ENCODE measurements at regions not wholly inside any gene's neighbourhood (a gene's known extent, or its start where the extent isn't known, plus 50 kb on each side); places are given as distances from the start of the nearest gene placed in this dataset.

DNA sequence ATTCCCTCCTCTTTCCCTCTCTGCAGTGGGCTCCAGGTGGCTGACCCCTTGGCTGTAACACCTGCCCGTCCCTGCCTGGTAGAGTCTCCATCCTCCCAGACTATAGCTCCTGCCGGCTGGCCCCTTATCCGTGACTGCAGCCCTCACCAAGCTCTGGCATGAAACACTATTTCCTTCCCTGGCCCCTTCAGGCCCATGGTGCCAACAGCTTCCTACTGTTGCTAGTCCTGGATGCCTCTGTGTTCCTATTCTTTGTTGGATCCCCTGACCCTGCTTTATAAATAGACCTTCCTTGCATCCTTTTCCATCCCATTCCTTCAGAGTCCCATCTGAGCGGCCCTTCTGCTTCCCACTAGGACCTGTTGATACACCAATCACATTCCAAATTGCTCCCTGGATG is 195.0 kb downstream of the ZNF326 start:
- DNase-seq: no peak

DNA sequence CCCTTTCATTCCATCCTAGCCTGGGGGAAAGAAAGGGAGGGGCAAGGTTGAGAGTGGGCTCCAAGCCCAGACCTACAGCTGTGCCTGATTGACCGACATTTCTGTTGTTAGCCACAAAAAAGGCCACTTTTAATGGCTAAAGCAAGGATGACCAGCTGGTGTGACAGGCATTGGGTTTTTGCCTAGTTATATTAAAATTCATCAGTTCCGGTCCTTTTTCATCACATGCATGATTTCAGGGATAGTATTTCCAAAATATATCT is 192.3 kb downstream of the ZNF326 start:
- DNase-seq: no peak

DNA sequence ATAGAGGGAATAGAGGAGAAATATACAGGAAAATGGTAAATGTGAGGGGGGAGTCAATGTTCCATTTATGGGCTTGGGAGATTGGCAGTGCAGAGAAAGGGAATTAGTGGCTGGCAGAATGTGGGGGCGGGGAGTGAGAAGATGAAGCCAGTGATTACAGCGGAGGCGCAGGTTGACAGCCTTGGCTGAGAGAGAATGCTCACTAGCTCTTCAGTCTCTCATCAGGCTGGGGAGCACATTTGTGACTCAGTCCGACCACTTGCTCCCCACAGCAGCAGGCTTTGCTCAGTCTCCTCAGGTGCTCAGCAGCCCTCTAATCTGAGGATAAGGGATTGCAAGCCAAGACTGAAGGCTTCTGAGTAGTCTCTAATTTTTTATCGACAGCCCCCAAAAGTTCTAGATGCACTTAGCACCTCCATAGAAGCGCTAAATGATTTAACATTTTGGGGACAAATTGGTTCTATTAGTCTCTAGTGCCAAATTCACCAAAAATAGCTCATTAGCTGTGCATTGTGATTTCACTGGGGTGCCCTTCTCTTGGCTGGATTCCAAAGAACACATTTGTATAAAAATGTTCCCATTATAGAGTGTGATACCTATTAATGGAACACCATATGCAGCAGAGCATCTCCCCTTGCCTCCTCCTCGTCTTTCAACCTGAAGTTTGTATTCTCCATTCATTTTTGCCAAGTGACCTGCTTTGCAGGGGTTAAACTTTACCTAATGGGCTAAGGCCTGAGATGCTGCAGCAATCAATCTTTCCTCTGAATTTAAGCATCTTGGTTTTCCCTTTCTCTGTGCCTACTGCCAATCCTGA is 191.8 kb downstream of the ZNF326 start:
- DNase-seq: no peak

DNA sequence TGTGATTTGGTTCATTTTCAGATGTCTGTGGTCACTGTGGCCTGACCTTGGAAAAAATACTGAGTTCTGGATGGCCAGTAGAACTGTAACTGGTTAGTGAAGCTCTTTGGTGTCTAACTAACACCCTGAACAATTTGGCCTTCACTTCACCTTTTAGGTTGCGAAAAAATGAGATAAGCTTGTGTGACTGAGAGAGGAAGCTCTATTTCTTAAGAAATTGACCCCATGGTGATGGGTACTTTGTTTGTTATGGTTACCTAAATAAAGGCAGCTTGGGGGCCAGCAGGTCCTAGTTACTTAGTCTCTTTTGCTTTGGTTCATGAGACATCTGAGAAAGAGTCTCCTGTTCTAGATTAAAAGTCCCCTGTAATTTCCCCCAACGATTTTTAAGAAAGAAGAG is 181.6 kb downstream of the ZNF326 start:
- DNase-seq: no peak

DNA sequence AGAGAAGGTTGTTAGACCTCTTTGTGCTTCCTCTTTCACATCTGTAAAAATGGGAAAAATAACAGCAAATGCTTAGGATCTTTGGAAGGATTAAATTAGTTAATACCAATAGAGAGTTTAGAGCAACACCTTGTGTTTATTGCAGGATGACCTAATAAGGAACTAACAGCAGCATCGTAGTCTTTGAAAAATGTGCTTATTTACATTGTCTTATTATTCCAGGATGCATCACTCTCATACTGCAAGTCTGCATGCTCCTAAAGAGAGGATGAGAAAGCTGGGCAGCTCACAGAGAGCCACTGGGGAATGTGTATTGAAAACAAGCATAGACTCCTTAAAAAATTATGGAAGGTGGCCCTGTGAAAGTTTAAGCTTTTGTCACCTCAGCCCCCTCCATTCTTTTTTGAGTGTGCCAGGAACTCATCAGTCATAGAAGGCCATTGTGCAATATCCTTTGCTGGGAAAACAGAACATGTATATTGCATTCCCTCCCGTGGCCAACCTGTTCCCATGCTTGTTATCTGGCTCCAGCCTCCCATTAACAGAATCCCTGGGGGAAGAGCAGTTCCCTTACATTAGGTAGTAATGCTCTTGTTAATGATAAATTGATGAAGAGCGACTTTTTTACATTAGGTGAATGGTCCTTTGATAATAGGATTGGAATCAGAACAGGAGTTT is 180.7 kb downstream of the ZNF326 start:
- no peak for DNase-seq

DNA sequence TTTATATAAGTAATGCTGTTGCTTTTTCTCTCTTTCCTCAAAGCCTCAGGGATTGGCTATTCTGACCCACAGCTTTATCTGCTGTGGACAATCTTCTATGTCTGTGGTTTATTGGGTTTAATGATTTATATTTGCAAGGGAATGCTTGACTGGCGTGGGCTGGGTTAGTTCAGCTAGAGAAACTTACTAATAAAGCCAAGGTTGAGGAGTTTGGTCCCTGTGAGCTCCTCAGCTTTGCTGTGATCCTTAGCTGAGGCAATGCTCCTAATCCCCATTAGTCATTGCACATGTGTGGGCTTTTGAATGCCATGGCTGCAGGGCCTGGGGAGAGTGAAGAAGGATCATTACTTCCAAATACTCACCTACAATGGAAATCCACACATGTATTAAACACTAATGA is 179.3 kb downstream of the ZNF326 start:
- no peak for DNase-seq

DNA sequence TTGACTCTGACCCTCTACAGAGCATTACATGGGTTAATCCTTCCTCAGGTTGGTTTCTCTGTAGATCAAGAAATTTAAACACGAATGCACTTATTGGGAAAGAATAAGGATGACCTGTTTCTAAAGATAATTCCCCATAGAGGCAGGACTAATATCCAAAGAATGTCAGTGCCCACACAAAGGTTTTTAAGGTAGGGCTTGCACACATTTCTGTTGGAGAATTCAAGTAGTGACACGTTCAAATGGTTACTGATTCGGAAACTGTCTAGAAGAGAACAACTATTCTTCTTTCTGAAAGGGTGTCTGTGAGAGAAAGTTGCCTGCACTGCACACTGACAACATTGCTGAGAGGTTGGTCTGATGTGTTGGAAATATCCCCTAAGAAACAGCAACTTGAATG is 167.3 kb downstream of the ZNF326 start:
- DNase-seq: no peak

DNA sequence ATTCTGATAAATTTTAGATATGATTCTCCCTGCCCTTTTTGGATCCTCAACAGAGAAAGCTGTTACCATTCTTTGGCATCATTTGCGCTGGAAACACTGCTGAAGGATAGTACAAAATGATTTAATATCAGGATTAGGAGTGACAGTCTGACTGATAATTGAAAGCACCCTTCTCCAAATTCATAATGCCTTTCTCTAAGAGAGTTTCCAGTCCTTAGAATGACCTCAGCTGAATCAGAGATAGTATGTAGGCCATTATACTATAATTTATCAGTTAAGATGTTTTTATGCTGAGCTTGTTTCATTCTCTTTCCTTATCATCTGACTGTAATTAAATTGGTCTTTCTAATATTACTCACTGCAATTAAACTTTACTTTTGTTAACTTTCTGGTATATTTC is 166.7 kb downstream of the ZNF326 start:
- DNase-seq: no peak

DNA sequence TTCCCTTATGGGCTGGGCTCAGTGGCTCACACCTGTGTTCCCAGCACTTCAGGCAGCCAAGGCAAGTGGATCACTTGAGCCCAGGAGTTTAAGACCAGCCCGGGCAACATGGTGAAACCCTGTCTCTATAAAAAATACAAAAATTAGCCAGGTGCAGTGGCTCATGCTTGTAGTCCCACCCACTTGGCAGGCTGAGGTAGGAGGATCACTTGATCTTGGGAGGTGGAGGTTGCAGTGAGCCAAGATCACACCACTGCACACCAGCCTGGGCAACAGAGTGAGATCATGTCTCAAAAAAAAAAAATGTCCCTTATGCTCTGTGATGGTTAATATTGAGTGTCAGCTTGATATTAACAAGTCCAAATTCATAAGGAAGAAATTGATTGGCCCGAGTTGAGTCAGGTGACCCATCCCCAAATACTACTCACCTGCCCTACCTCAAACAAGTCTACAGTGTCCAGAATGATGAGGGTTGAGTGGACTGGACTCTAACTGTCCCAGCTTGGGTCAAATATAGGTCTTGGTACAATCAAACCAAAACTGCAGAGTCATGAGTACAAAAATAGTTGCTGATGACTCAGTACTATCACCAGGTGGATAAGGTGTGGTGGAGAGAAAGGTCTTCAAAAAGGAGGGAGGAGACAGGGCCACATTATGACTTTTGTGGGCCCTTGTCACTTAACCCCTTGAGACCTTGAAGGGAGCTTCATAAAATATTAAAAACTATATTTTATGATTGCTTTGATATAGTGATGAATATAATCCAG is 161.0 kb downstream of the ZNF326 start:
- DNase-seq: no peak

DNA sequence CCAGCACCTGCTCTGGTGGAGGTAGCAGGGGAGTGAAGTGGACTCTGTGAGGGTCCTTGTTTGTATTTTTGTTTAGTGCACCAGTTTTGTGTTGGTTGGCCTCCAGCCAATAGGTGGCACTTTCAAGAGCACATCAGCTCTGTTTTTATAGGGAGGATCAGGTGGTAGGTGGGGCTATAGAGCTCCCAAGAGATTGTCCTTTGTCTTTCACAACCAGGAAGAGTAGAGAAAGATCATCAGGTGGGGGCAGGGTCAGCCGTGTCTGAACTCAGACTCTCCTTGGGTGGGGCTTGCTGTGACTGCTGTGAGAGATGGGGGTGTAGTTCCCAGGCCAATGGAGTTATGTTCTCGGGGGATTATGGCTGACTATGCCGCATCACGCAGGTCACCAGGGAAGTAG is 159.8 kb downstream of the ZNF326 start:
- DNase-seq: no peak

DNA sequence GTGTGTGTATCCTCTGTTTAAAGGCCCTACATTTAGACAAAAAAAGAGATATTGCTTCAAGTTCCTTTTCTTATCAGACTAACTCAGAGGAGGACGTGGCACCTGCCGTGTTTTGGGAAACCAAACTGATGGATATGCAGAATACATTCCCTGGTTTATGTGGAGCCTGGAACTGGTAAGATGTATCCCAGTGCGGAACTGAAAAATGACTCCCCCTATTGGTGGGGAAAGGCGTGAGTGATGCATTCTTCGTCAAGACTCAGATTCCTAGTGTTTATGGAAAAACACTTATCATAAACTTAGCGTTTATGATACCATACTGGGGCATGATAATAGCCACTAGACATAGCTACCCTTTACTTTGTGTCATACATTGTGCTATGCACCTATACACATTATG is 154.2 kb downstream of the ZNF326 start:
- no peak for DNase-seq

DNA sequence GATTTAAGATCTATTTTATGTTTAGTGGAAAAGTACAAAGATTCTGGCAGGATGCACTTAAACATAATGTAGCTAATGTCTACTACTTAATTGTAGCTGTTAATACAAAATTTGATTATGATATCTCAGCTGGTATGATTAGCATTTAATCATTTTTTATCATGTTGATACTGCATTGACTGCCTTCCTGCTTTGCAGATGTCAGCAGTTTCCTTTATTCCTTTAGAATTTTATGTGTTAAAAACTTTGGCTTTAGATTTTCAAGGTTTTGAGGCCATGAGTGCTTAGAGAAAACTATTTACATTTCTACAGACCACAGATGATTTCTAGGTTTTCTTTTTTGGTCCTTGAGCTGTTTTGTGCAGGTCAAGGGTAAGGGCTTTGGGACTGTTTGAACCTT is 152.2 kb downstream of the ZNF326 start:
- DNase-seq: no peak

DNA sequence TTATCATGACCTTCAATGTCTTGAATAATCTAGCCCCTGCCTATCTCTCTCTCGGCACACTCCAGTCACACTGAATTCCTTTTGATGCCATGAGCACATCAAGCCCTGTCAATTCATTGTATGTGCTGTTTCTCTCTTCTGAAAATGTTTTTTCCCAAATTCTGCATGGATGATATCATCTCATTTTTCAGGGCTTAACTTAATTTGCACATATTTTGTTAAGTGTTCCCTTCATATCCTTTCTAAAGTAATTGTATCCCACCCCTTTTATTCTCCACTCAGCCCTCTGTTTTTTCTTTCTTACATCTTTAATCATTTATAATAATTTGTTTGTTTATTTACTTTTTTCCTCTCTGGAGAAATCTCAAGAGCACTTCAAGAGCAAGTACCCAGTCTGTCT is 149.9 kb downstream of the ZNF326 start:
- DNase-seq: no peak

DNA sequence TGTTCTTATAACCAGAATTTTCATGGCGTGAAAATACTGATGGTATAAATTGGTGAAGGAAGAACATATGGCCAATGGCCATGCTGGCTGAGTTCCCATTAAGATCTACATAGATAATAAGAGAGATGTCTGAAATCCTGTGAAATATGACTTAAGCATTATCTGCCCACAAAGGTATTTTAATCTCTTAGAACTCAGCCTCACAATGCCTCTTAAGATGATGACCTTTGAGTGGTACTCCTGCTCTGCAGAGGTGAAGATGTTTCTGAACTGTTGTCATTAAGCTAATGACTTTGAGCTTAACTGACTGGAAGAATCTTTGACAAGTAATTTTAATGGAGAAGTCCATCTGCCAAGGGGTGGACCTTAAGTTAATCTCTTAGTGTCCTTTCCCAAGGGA is 148.7 kb downstream of the ZNF326 start:
- DNase-seq: no peak

DNA sequence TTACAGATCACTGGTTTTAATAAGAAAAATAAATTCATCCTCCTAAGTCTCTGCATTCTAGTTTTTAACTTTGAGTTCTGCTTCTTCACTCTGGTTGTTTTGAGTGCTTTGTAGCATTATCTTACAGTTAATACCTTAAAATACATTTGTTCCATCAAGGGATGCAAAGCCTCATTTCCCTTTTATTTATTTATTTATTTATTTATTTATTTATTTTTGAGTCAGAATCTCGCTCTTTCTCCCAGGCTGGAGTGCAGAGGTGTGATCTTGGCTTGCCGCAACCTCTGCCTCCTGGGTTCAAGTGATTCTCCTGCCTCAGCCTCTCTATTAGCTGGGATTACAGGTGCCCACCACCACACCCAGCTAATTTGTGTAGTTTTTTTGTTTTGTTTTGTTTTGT is 147.8 kb downstream of the ZNF326 start:
- no peak for DNase-seq

DNA sequence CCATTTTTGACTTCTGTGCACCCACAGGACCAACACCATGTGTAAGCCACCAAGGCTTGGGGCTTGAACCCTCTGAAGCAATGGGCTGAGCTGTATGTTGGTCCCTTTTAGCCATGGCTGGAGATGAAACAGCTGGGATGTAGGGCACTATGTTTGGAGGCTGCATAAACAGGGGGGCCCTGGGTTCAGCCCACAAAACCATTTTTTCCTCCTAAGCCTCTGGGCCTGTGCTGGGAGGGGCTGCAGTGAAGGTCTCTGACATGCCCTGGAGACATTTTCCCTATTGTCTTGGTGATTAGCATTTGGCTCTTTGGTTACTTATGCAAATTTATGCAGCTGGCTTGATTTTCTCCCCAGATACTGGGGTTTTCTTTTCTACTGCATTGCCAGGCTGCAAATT is 144.9 kb downstream of the ZNF326 start:
- DNase-seq: no peak

DNA sequence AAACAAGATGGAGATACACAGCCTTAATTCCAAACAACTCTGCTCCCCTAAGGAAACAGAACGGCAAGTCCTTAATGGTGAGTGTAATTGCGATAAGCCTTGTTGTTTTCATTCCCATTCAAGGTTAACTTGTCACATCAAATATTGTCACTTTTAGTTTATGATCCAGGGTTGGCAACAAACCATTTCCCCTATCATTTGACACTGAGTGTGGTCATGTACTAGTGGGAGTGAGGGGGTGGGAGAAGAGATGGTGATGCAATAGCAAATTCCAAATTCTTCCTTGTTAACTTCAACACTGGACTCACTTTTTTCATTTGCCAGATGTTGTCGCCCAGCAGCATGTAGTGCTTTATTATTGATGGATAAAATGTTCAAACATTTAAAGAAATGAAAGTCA is 140.4 kb downstream of the ZNF326 start:
- DNase-seq: no peak

DNA sequence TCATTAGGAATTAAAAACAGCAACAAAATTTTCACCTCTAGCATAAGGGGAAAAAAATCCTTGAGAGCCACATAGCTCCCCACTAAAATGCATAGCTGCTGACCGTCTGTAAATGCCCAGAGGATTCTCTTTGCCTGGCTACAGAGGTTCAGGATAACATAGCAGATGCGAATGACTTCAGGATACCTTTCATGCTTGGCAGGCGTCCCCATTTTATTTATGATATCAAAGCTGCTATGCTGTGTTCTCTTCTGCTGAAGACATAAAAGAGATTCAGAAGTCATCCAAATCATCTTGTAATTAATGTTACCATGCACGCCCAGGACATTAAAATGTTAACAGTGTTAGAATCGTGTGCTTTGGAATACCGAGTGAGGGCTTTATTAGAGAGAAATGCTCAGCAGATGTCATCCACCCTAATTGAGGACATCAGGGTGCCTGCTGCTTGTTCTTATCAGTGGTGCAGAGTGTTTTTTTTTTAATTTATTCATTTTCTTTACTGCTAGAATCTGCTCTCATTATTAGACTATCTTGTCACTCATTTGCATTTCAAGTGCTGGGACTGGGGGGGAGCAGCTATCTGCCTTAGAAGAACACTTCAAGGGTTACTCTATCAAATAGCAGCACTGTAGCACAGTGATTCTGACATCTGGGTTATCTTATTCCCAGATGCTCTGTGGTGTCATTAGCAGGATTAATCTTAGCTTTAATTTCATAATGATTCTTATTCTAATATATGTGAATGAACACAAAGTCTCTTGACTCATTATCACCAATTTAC is 139.5 kb downstream of the ZNF326 start:
- DNase-seq: no peak

DNA sequence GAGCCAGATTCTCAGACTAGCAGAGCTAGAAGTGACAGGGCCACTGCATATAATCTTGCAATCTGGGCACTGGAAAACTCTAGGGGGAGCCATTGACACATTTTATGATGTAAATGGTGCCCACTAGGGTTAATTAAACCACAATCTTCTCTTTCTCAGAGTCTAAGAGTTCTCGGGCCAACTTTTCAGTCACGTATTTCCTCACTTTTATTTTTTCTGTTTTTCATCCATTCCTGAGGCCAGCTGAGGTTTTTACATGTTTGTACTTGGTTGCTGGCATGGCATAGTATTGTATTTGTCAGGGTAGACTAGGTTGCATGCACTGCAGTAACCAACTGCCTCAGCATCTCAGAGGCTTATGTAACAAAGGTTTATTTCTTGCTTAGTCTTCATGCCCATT is 138.2 kb downstream of the ZNF326 start:
- peak; percentile 7 to 47 for DNase-seq

DNA sequence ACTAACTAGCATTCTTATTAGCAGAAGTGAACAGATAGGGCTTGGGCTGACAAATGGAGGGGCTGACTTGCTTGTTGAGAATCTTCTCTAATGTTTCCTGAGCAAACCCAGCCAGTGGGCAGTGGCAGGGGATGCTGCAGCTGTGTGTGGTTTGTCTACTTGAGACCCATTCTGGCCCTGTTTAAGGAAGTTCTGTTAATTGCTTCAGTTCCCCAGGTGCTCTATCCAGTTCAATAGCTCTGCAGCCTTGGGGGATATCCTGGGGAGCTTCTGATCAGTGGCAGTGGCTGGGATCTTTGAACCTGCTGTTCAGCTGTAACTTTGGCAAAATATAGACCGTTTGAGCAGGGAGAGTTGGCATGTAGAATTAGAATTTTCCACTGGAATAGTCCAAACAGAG is 137.4 kb downstream of the ZNF326 start:
- no peak for DNase-seq

DNA sequence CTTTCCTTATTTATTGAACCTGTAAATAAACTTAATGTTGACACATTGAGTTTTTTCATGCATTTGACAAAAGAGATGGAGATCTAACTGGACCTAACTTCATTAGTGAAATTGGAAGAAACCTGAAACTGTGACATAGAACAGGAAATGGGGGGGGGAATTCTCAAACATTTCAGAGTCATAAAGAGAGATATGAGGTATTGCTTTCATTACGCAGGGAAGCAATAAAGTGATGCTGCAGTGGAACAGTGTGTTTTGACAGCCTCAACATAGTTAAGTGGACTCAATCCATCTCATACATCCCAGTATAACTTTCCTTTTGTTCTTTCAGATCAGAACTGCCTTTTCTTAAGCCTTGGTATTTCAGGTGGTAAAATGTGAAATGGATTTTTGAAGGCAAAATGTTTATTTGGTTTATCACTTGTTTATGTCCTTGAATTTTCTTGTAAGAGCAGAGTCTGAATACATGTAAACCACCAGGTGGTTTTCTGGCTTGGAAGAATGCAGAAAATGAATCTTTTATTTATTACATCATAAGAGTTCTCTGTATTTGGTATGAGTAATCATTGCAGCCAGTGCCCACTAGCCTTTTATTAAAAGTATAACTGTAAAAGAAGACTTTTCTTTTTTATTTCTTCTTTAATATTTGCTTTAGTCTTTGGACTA is 132.5 kb downstream of the ZNF326 start:
- DNase-seq: no peak

DNA sequence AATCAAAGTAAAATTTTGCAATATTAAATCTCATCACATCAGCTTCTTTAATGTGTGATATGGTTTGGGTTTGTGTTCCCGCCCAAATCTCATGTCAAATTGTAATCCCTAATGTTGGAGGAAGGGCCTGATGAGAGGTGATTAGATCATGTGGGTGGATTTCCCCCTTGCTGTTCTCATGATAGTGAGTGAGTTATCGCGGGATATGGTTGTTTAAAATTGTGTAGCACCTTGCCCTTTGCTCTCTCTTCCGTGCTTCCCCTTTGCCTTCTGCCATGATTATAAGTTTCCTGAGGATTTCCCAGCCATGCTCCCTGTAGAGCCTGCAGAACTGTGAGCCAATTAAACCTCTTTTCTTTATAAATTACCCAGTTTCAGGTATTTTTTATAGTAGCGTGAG is 131.9 kb downstream of the ZNF326 start:
- DNase-seq: no peak

Measured in NCI-H187 (cell line).